HUES6 (cell line): ENCODE measurements at regions not wholly inside any gene's neighbourhood (a gene's known extent, or its start where the extent isn't known, plus 50 kb on each side); places are given as distances from the start of the nearest gene placed in this dataset.

Source experiments
- H3K27ac ChIP-seq: 2 replicates; pipeline ENCODE4 v1.7.0; 2013; ENCODE audit warnings: low read depth, mild to moderate bottlenecking, low read length, inconsistent platforms
- H3K27me3 ChIP-seq: 2 replicates; pipeline ENCODE4 v1.6.1; 2013; ENCODE audit warnings: low read length; ENCODE audit not compliant: control insufficient read depth, insufficient read depth
- H3K36me3 ChIP-seq: 2 replicates; pipeline ENCODE4 v1.6.1; 2013; ENCODE audit warnings: low read length; ENCODE audit not compliant: control insufficient read depth, insufficient read depth
- H3K4me1 ChIP-seq: 2 replicates; pipeline ENCODE4 v1.6.1; 2013; ENCODE audit warnings: low read length; ENCODE audit not compliant: control insufficient read depth, insufficient read depth
- H3K4me3 ChIP-seq: 2 replicates; pipeline ENCODE4 v1.5.1; 2013; ENCODE audit warnings: low read depth, low read length
- H3K9ac ChIP-seq: one replicate; pipeline ENCODE4 v1.6.1; 2013; ENCODE audit warnings: mild to moderate bottlenecking, low read length
- H3K9me3 ChIP-seq: 2 replicates; pipeline ENCODE4 v1.6.1; 2013; ENCODE audit warnings: low read depth, low read length; ENCODE audit not compliant: control insufficient read depth, insufficient read depth

DNA sequence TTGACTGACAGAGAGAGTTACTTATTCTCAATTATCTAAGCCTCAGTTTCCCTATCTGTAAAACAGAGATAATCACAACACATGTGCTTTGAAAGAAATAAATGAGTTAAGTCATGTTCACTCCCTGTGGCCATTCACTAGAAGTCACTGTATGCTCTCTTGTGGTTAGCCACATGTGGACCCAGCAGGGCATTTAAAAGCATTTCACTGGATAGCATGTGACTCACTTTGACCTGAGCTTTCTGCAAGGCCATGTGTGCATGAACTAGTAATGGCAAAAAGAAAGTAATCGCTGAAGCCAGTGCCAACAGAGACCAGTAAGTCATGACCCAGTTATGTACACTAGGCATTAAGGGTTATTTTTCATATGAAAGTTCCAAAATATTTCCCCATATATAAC, 557.0 kb upstream of the IGFBP3 start:
- H3K4me3 ChIP-seq, result no peak overlapping the region
- no peak overlapping the region for H3K27ac ChIP-seq
- no peaks in the 10 kb centered on the region for H3K36me3 ChIP-seq
- no peaks in the 10 kb centered on the region for H3K27me3 ChIP-seq
- no peaks in the 10 kb centered on the region for H3K4me1 ChIP-seq
- no peak overlapping the region for H3K9ac ChIP-seq
- H3K9me3 ChIP-seq, result peaks cover 10% of the 10 kb centered on the region

DNA sequence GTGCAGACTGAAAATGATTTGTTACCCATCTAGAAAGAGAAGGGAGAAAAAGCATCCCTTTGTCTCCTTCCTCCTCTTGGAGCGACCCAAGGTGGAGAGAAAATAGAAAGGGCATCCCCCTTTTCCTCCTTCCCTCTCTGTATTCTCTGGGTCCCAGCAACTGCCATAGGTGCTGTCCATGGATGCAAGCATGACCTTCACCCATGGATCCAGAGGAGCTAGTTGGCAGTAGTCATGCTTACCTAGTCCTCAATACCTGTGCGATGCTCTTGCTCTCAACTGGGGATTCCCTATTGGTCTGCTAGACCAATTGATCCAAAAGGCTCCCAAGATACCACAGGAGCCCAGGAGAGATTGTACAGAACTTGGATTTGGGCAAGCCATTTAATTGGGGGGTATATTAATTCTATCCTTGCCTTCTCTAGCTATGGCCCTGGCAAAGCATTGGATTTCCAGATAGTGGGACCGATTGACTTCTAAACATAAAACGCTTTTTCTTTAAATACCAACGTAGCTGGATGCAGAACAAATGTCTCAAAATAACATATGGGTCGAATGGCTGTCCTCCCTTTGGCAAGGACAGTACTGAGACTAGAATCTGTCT, 547.8 kb upstream of the IGFBP3 start:
- Histone ChIP-seq H3K4me3 (no peak overlapping the region), H3K9me3 (peaks cover 78% of the 10 kb centered on the region)

DNA sequence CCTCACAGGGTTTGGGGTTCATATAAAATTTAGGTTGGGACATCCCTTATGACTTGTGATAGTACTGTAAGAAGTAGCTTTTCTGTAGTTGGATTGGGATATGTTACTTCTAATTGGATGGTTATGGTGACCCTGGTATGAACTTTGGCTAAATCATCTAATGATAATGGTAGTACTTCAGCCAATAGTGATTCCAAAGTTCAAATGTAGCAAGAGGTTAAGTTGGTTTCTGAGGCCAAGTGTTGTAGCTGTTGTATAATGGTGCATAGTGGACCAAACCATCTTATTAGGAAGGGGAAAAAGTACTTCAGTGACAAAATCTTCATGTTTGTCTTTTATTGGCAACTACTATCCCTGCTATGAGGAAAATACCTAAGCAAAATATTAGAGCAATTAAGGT, 542.1 kb upstream of the IGFBP3 start:
- H3K9me3 ChIP-seq, result peaks cover 60% of the 10 kb centered on the region
- no peaks in the 10 kb centered on the region for H3K36me3 ChIP-seq
- no peak overlapping the region for H3K4me3 ChIP-seq
- H3K4me1 ChIP-seq, result no peaks in the 10 kb centered on the region
- H3K27ac ChIP-seq, result no peak overlapping the region
- no peaks in the 10 kb centered on the region for H3K27me3 ChIP-seq
- no peak overlapping the region for H3K9ac ChIP-seq

More for the DNA sequence above, 547.8 kb upstream of the IGFBP3 start:
- Histone ChIP-seq H3K9ac (no peak overlapping the region), H3K27me3 (no peaks in the 10 kb centered on the region), H3K27ac (no peak overlapping the region), H3K4me1 (no peaks in the 10 kb centered on the region), H3K36me3 (no peaks in the 10 kb centered on the region)

DNA sequence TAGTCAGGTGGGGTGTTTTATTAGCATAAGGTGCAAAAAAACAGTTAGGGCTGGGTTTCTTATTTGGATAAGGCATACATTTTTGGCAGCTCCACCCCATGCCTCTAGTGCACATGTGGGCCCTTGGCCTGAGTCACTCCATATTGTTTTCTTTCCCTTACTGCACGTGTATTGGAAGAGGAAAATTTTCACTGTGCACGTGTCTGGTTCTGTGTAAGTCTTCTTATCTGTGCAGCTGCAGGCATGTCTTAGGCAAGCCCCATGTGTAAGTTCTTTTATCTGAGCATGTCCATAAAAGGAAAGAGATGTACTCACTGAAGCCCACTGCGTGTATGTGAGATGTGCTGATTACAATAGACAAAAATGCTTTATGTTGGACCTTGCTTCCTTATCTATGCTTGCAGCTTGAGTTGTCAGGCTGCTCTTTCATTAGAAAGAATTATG, 540.3 kb upstream of the IGFBP3 start:
- Histone ChIP-seq H3K36me3 (no peaks in the 10 kb centered on the region), H3K4me3 (no peak overlapping the region), H3K4me1 (no peaks in the 10 kb centered on the region), H3K27me3 (no peaks in the 10 kb centered on the region), H3K9me3 (peaks cover 42% of the 10 kb centered on the region), H3K27ac (no peak overlapping the region), H3K9ac (no peak overlapping the region)

DNA sequence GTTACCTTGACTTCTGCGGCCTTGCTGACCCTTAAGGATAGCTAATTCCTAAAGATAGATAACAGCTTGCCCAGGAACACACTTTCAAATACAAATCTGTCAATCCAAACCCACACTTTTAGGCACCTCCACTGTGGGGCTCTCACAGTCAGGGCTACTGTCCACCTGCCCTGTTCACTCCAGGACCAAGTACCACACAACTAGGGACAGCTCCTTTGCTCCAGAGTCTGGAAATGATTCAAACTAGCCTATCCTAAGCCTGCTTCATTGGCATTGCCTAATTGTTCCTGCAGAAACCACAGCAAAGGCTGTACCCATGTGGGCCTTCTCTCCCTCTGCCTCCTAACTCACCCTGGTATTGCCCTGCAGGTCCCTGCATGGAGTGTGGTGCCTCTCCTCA, 538.9 kb upstream of the IGFBP3 start:
- Histone ChIP-seq H3K9me3 (peaks cover 30% of the 10 kb centered on the region), H3K27ac (no peak overlapping the region)

DNA sequence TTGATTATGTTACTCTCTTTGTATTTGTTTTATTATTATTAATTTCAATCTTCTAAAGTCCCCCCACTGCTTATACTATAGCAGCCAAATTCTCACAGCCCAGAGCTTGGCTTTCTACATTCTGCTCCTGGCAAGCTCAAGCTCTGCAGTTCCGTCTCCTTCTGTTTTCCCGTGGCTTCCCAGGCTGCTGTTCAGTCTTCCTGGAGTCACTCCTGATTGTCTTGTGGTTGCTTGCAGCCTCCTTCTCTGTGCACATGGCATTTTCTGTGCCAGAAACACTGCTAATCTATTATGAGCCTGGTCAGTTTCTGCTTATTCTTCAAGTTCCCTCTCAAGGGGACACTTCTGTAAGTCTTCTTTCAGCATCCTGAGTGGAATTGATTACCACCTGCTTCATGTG, 533.7 kb upstream of the IGFBP3 start:
- no peaks in the 10 kb centered on the region; the same call in 1 of the 2 replicates for H3K9me3 ChIP-seq
- H3K36me3 ChIP-seq, result no peaks in the 10 kb centered on the region
- no peaks in the 10 kb centered on the region for H3K4me1 ChIP-seq
- H3K4me3 ChIP-seq, result no peak overlapping the region
- H3K27ac ChIP-seq, result no peak overlapping the region
- H3K27me3 ChIP-seq, result no peaks in the 10 kb centered on the region
- H3K9ac ChIP-seq, result no peak overlapping the region

More for the DNA sequence above, 538.9 kb upstream of the IGFBP3 start:
- H3K4me3 ChIP-seq, result no peak overlapping the region
- H3K9ac ChIP-seq, result no peak overlapping the region
- no peaks in the 10 kb centered on the region for H3K27me3 ChIP-seq
- no peaks in the 10 kb centered on the region for H3K4me1 ChIP-seq
- no peaks in the 10 kb centered on the region for H3K36me3 ChIP-seq

DNA sequence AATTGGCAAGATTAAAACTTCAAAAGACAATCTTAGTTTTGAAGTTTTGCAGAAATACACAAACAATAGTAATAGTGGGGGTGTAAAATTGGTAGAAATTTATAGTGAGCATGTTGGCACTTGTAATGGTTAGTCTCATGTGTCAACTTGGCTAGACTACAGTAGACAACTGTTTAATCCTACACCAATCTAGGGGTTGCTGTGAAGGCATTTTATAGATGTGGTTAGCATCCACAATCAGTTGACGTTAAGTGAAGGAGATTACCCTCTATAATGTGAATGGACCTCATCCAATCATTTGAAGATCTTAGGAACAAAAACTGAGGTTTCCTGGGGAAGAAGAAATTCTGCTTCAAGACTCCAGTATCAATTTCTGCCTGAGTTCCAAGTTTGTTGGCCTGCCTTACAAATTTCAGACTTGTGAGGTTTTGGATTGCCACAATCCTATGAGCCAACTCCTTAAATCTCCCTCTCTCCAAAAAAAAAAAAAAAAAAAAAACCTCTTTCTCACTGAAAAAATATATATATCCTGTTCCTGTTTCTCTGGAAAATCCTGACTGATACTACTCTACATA, 531.6 kb upstream of the IGFBP3 start:
- H3K9ac ChIP-seq, result no peak overlapping the region
- no peaks in the 10 kb centered on the region for H3K36me3 ChIP-seq
- H3K27me3 ChIP-seq, result no peaks in the 10 kb centered on the region
- no peaks in the 10 kb centered on the region for H3K4me1 ChIP-seq
- H3K9me3 ChIP-seq, result no peaks in the 10 kb centered on the region; the same call in 1 of the 2 replicates
- H3K27ac ChIP-seq, result no peak overlapping the region
- no peak overlapping the region for H3K4me3 ChIP-seq

DNA sequence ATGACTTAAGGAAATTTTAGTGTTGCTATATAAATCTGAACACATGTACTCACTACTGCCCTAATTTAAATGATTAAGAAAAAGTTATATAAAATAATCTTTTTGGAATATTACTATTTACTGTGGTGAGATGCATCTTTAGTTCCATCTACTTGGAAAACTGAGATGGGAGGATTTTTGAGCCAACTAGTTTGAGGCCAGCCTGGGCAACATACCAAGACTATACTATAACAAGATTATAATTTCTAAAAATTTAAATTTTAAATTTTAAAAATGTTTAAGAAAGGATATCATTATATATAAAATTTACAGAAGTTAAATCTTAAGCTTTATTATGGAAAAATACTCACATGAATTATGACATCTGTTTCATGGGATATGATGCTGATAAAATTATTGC, 530.8 kb upstream of the IGFBP3 start:
- Histone ChIP-seq H3K27ac (no peak overlapping the region), H3K27me3 (no peaks in the 10 kb centered on the region), H3K9me3 (no peaks in the 10 kb centered on the region; the same call in 1 of the 2 replicates), H3K36me3 (no peaks in the 10 kb centered on the region), H3K4me3 (no peak overlapping the region), H3K9ac (no peak overlapping the region), H3K4me1 (no peaks in the 10 kb centered on the region)

DNA sequence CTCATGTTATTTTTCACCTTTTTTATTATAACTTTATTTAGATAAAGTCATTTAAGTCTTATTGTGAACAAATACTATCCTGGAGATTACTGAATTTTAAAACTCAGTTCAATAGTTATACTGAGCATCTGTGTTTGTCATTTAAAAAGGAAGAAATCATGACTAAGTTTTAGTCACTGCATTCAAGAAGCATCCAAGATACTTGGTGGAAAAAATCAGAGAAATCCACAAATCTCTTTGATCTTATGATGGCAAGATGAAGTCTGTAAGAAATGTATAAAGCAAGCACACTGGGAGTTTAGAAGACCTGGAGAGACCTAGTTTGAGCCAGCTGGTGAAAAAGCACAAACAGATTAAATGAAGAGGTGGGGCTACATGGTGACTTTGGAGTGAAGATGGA, 529.8 kb upstream of the IGFBP3 start:
- Histone ChIP-seq H3K27ac (no peak overlapping the region), H3K9ac (no peak overlapping the region)

DNA sequence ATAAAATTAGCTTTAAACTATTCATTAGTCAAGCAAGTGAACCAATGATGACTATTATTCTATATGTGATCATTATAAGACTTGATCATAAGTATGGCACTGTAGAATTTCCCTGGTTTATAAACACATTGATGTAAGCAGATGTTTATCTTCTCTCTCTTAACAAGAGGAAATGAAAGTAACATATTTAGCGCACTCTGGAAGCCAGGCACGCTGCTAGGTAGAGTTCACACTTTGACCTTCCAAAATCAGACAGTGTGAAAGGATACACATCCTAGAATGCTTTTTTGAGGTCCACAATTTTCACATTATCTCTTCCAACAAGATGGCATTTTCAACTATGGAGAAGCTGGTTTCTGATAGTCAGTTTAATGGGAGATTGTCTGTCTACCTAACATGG, 529.4 kb upstream of the IGFBP3 start:
- Histone ChIP-seq H3K36me3 (no peaks in the 10 kb centered on the region), H3K27me3 (no peaks in the 10 kb centered on the region), H3K9me3 (no peaks in the 10 kb centered on the region; the same call in 1 of the 2 replicates), H3K9ac (no peak overlapping the region), H3K4me1 (no peaks in the 10 kb centered on the region), H3K27ac (no peak overlapping the region), H3K4me3 (no peak overlapping the region)

More for the DNA sequence above, 529.8 kb upstream of the IGFBP3 start:
- Histone ChIP-seq H3K4me1 (no peaks in the 10 kb centered on the region), H3K36me3 (no peaks in the 10 kb centered on the region), H3K27me3 (no peaks in the 10 kb centered on the region), H3K4me3 (no peak overlapping the region), H3K9me3 (no peaks in the 10 kb centered on the region; the same call in 1 of the 2 replicates)

DNA sequence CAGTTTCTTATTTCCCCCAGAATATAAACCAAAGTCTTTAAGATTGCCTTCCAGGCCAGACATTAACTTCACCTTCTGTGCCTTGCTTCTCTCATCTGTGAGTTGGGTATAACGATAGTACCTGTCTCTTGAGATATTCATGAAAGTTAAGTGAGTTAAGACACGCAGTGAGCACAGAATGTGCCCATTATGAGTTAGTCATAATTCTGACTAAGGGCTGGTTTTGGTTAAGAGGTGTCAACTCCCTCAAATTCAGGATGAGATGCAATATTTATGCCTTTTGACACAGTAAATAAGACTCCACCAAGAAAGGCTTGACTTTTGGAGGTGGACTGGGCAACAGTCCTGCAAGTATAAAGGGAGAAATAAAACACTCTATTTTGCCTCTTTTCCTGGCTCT, 528.7 kb upstream of the IGFBP3 start:
- no peak overlapping the region for H3K4me3 ChIP-seq

More for the DNA sequence above, 528.7 kb upstream of the IGFBP3 start:
- H3K9me3 ChIP-seq, result no peaks in the 10 kb centered on the region
- H3K4me1 ChIP-seq, result no peaks in the 10 kb centered on the region
- H3K27ac ChIP-seq, result no peak overlapping the region
- no peaks in the 10 kb centered on the region for H3K27me3 ChIP-seq
- no peak overlapping the region for H3K9ac ChIP-seq
- no peaks in the 10 kb centered on the region for H3K36me3 ChIP-seq
